NCI-H1417 (cell line): ENCODE measurements at regions not wholly inside any gene's neighbourhood (a gene's known extent, or its start where the extent isn't known, plus 50 kb on each side); places are given as distances from the start of the nearest gene placed in this dataset.
"Not testable (repeated sequence)": the region's sequence is repeated elsewhere in the genome, so short reads cannot be mapped to it uniquely, and the experiment has no call there.

Experiments
- DNase-seq, 3 experiments: peaks; one replicate each; lab custom pipeline; 2025; lab: John Stamatoyannopoulos, UW

- no peak for DNase-seq
These were observed 67.5 kb upstream of the SAMSN1 start for GRCh38 chr21:14613486-14614224.

GRCh38 chr21:14610119-14610518, 64.0 kb upstream of the SAMSN1 start:
- DNase-seq, result not testable (repeated sequence)

GRCh38 chr21:14609274-14609673, 63.2 kb upstream of the SAMSN1 start:
- no peak for DNase-seq

- no peak for DNase-seq
These were observed 61.1 kb upstream of the SAMSN1 start for GRCh38 chr21:14607262-14607661.

GRCh38 chr21:14603202-14603601, 57.1 kb upstream of the SAMSN1 start:
- DNase-seq, result no peak

- no peak for DNase-seq
These were observed 56.4 kb upstream of the SAMSN1 start for GRCh38 chr21:14602382-14602958.

- DNase-seq, result no peak
These were observed 54.6 kb upstream of the SAMSN1 start for GRCh38 chr21:14600569-14601297.

GRCh38 chr21:14598065-14598464, 52.0 kb upstream of the SAMSN1 start:
- DNase-seq, result no peak
